ENCODE measurements at regions not wholly inside any gene's neighbourhood (a gene's known extent, or its start where the extent isn't known, plus 50 kb on each side); places are given as distances from the start of the nearest gene placed in this dataset.

- ATAC-seq, result no peak
- H3K27ac ChIP-seq, result no peak overlapping the region
Measured at GRCh38 chr21:25428537-25428936, 178.7 kb downstream of the MRPL39 start.

DNA sequence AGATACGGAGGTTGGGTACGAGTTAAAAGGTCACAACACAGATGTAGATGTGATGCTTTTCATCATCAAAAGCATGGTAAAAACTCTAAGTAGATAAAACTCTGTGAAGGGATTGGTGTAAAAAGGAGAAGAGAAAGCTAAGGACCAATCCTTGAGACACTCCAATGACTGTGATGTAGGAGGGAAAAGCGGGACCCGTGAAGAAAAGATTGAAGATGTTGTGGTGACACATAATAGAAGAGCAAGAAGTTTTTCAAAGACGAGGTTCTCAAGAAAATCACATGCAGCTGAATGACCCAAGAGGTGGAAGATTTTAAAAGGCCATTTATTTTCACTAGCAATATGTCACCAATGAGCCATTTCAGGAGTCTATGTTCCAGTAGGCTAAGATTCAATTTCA, 179.5 kb downstream of the MRPL39 start:
- Histone ChIP-seq H3K4me1 (no peaks in the 10 kb centered on the region), H3K9me3 (no peaks in the 10 kb centered on the region), H3K27me3 (ENCODE audit: insufficient read depth in 3 of 3, low read length in 2 of 3) (no peaks in the 10 kb centered on the region), H3K36me3 (ENCODE audit: insufficient read depth in 1 of 2, low read depth in 1 of 2) (no peaks in the 10 kb centered on the region), H3K4me3 (no peak overlapping the region), H3K27ac (no peak overlapping the region)
- TF ChIP-seq, protein P1, sequence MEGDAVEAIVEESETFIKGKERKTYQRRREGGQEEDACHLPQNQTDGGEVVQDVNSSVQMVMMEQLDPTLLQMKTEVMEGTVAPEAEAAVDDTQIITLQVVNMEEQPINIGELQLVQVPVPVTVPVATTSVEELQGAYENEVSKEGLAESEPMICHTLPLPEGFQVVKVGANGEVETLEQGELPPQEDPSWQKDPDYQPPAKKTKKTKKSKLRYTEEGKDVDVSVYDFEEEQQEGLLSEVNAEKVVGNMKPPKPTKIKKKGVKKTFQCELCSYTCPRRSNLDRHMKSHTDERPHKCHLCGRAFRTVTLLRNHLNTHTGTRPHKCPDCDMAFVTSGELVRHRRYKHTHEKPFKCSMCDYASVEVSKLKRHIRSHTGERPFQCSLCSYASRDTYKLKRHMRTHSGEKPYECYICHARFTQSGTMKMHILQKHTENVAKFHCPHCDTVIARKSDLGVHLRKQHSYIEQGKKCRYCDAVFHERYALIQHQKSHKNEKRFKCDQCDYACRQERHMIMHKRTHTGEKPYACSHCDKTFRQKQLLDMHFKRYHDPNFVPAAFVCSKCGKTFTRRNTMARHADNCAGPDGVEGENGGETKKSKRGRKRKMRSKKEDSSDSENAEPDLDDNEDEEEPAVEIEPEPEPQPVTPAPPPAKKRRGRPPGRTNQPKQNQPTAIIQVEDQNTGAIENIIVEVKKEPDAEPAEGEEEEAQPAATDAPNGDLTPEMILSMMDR (IDR thresholded peaks at IDR 0.05), result no peak
- no peak for ATAC-seq
- DNase-seq, result no peak
- intact Hi-C loops (cut with DNase I), result no loop called here
- 83 to 92% (median 89%) methylated on average over 5 of the region's 5 CpGs for WGBS, 3 donors

More at GRCh38 chr21:25428537-25428936, 178.7 kb downstream of the MRPL39 start:
- TF ChIP-seq, protein P1 (IDR thresholded peaks at IDR 0.05), result no peak
- H3K9me3 ChIP-seq, result no peaks in the 10 kb centered on the region
- H3K4me1 ChIP-seq, result no peaks in the 10 kb centered on the region
- DNase-seq, result no peak
- no peaks in the 10 kb centered on the region for H3K27me3 ChIP-seq (ENCODE audit: insufficient read depth in 3 of 3, low read length in 2 of 3)
- H3K36me3 ChIP-seq (ENCODE audit: insufficient read depth in 1 of 2, low read depth in 1 of 2), result no peaks in the 10 kb centered on the region
- intact Hi-C loops (cut with DNase I), result no loop called here
- H3K4me3 ChIP-seq, result no peak overlapping the region

DNA sequence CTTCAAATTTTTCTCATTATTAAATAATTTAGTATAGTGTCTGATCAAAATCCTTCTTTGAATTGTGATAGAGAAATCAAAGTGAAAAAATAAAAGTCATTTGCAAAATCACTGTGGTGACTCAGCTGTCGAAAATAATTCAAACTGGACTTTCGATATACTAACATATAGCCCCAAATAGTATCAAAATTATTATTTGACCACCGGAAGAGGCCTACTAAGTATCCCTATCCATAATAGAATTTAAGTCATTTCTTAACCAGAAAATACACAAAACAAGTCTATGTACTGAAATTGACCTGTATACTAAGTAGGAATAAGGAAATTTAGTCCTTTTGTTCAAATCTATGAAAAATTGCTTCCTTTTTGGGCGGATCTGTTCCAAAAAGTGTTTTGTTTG, 180.7 kb downstream of the MRPL39 start:
- intact Hi-C loops (cut with DNase I), result no loop called here
- TF ChIP-seq, protein P1 (IDR thresholded peaks at IDR 0.05), result no peak
- WGBS, 3 donors, result 87 to 94% (median 90%) methylated on average over 4 of the region's 4 CpGs

GRCh38 chr21:25425156-25425555, 182.1 kb downstream of the MRPL39 start:
- intact Hi-C loops (cut with DNase I), result no loop called here
- 82 to 87% (median 84%) methylated on average over 2 of the region's 2 CpGs for WGBS, 3 donors

More for the DNA sequence above, 180.7 kb downstream of the MRPL39 start:
- Histone ChIP-seq H3K27ac (no peak overlapping the region), H3K9me3 (no peaks in the 10 kb centered on the region), H3K27me3 (ENCODE audit: insufficient read depth in 3 of 3, low read length in 2 of 3) (no peaks in the 10 kb centered on the region), H3K36me3 (ENCODE audit: insufficient read depth in 1 of 2, low read depth in 1 of 2) (no peaks in the 10 kb centered on the region), H3K4me3 (no peak overlapping the region), H3K4me1 (no peaks in the 10 kb centered on the region)
- ATAC-seq, result no peak
- DNase-seq, result no peak

DNA sequence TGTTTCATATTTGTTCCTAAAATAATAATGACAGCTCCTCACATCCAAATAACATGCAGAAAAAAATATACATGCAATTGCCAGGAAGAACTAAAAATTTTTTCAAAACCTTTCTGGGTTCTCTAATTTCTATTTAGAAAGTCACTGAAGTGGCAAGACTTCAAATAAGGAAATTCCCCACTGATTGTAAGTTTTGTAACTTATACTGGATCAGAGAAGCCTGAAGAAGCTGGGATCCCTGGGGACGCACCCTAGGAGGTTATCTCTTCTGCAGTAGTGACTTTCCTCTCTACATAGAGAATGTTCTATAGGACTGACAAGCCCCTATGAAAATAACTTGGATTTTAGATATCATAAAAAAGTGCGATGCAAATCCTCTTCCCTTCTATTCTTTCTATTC, 182.6 kb downstream of the MRPL39 start:
- ATAC-seq (no peak), DNase-seq (no peak)
- Histone ChIP-seq H3K27me3 (ENCODE audit: insufficient read depth in 3 of 3, low read length in 2 of 3) (no peaks in the 10 kb centered on the region), H3K4me1 (no peaks in the 10 kb centered on the region), H3K9me3 (no peaks in the 10 kb centered on the region), H3K36me3 (ENCODE audit: insufficient read depth in 1 of 2, low read depth in 1 of 2) (no peaks in the 10 kb centered on the region), H3K4me3 (no peak overlapping the region), H3K27ac (no peak overlapping the region)
- intact Hi-C loops (cut with DNase I), result no loop called here
- TF ChIP-seq, protein P1 (IDR thresholded peaks at IDR 0.05), result no peak
- 77 to 87% (median 83%) methylated on average over 2 of the region's 2 CpGs for WGBS, 3 donors

More at GRCh38 chr21:25425156-25425555, 182.1 kb downstream of the MRPL39 start:
- DNase-seq (no peak), ATAC-seq (no peak)
- Histone ChIP-seq H3K36me3 (ENCODE audit: insufficient read depth in 1 of 2, low read depth in 1 of 2) (no peaks in the 10 kb centered on the region), H3K27me3 (ENCODE audit: insufficient read depth in 3 of 3, low read length in 2 of 3) (no peaks in the 10 kb centered on the region), H3K4me3 (no peak overlapping the region), H3K27ac (no peak overlapping the region), H3K4me1 (no peaks in the 10 kb centered on the region), H3K9me3 (no peaks in the 10 kb centered on the region)
- TF ChIP-seq, protein P1 (IDR thresholded peaks at IDR 0.05), result no peak

All from psoas muscle (tissue), 7 donors.